ENCODE measurements at regions not wholly inside any gene's neighbourhood (a gene's known extent, or its start where the extent isn't known, plus 50 kb on each side); places are given as distances from the start of the nearest gene placed in this dataset.
A peak's percentile ranks its signal among the peaks of the same experiment; 100 is the strongest.
"Not testable (repeated sequence)": the region's sequence is repeated elsewhere in the genome, so short reads cannot be mapped to it uniquely, and the experiment has no call there.

GRCh38 chr16:64358291-64358690, 763.6 kb downstream of the CDH11 start:
- no peak for DNase-seq (ENCODE audit: low read depth in 2 of 2)

- peak; percentile 96 for DNase-seq (ENCODE audit: low read depth in 2 of 2)
Measured at GRCh38 chr16:64356267-64356666, 765.6 kb downstream of the CDH11 start.

GRCh38 chr16:64352246-64352645, 769.6 kb downstream of the CDH11 start:
- no peak for DNase-seq (ENCODE audit: low read depth in 2 of 2)

GRCh38 chr16:64351121-64351520, 770.7 kb downstream of the CDH11 start:
- DNase-seq (ENCODE audit: low read depth in 2 of 2) = no peak

- no peak for DNase-seq (ENCODE audit: low read depth in 2 of 2)
Measured at GRCh38 chr16:64346080-64346479, 775.8 kb downstream of the CDH11 start.

GRCh38 chr16:64345142-64345541, 776.7 kb downstream of the CDH11 start:
- no peak for DNase-seq (ENCODE audit: low read depth in 2 of 2)

GRCh38 chr16:64343820-64344443, 777.9 kb downstream of the CDH11 start:
- DNase-seq (ENCODE audit: low read depth in 2 of 2) = not testable (repeated sequence)

GRCh38 chr16:64343061-64343819, 778.6 kb downstream of the CDH11 start:
- no peak for DNase-seq (ENCODE audit: low read depth in 2 of 2)

- DNase-seq (ENCODE audit: low read depth in 2 of 2) = not testable (repeated sequence)
Measured at GRCh38 chr16:64341336-64341735, 780.5 kb downstream of the CDH11 start.

GRCh38 chr16:64339052-64339770, 782.7 kb downstream of the CDH11 start:
- peak; percentile 97 for DNase-seq (ENCODE audit: low read depth in 2 of 2)

- DNase-seq (ENCODE audit: low read depth in 2 of 2) = no peak
Measured at GRCh38 chr16:64321881-64322280, 800.0 kb downstream of the CDH11 start.

GRCh38 chr16:64321066-64321465, 800.8 kb downstream of the CDH11 start:
- no peak for DNase-seq (ENCODE audit: low read depth in 2 of 2)

GRCh38 chr16:64317601-64318000, 804.3 kb downstream of the CDH11 start:
- DNase-seq (ENCODE audit: low read depth in 2 of 2) = no peak

GRCh38 chr16:64313726-64314125, 808.1 kb downstream of the CDH11 start:
- DNase-seq (ENCODE audit: low read depth in 2 of 2) = no peak

GRCh38 chr16:64312980-64313379, 808.9 kb downstream of the CDH11 start:
- no peak for DNase-seq (ENCODE audit: low read depth in 2 of 2)

- no peak for DNase-seq (ENCODE audit: low read depth in 2 of 2)
Measured at GRCh38 chr16:64312292-64312691, 809.6 kb downstream of the CDH11 start.

GRCh38 chr16:64311241-64311640, 810.6 kb downstream of the CDH11 start:
- DNase-seq (ENCODE audit: low read depth in 2 of 2) = no peak

GRCh38 chr16:64309398-64310110, 812.3 kb downstream of the CDH11 start:
- DNase-seq (ENCODE audit: low read depth in 2 of 2) = no peak

GRCh38 chr16:64308721-64309120, 813.1 kb downstream of the CDH11 start:
- no peak for DNase-seq (ENCODE audit: low read depth in 2 of 2)

GRCh38 chr16:64307431-64307830, 814.4 kb downstream of the CDH11 start:
- no peak for DNase-seq (ENCODE audit: low read depth in 2 of 2)

GRCh38 chr16:64305663-64306062, 816.2 kb downstream of the CDH11 start:
- no peak for DNase-seq (ENCODE audit: low read depth in 2 of 2)

- DNase-seq (ENCODE audit: low read depth in 2 of 2) = no peak
Measured at GRCh38 chr16:64304951-64305350, 816.9 kb downstream of the CDH11 start.

Data from fibroblast of skin of left quadriceps (primary cell).